WTC11 (cell line): ENCODE measurements at regions not wholly inside any gene's neighbourhood (a gene's known extent, or its start where the extent isn't known, plus 50 kb on each side); places are given as distances from the start of the nearest gene placed in this dataset.

Experiments used
- ATAC-seq: fragments of 200-7000 bp; cut with Tn5 transposase; 2 replicates; pipeline ENCODE4 v1.10.0; 2021; ENCODE audit warnings: mild to moderate bottlenecking, moderate library complexity
- CTCF ChIA-PET: fragments of 300-600 bp; sonication (Branson Sonifier 250); formaldehyde crosslinking; loops from one replicate; lab custom pipeline; 2021; ENCODE audit warnings: antibody characterized with exemption; lab: Charles Lee
- POLR2A ChIA-PET: fragments of 350-600 bp; sonication (Branson Sonifier 250); formaldehyde crosslinking; loops from one replicate; lab custom pipeline; 2021; ENCODE audit warnings: antibody characterized with exemption; lab: Charles Lee
- DNase-seq: peaks from one replicate; pipeline ENCODE4 v3.0.0; 2021; ENCODE audit warnings: low spot score
- H3K27ac Mint-ChIP-seq: 2 replicates; pipeline ENCODE4 v1.8.0; 2021; ENCODE audit warnings: mixed read lengths
- H3K27me3 Mint-ChIP-seq: 2 replicates; pipeline ENCODE4 v1.8.0; 2021; ENCODE audit warnings: low read depth, mild to moderate bottlenecking, moderate library complexity, mixed read lengths
- H3K36me3 Mint-ChIP-seq: 2 replicates; pipeline ENCODE4 v1.8.0; 2021; ENCODE audit warnings: mixed read lengths
- H3K4me1 Mint-ChIP-seq: 2 replicates; pipeline ENCODE4 v1.8.0; 2022; ENCODE audit warnings: mixed read lengths
- H3K4me3 Mint-ChIP-seq: 2 replicates; pipeline ENCODE4 v1.8.0; 2021; ENCODE audit warnings: mild to moderate bottlenecking, moderate library complexity, mixed read lengths
- H3K9me3 Mint-ChIP-seq: 2 replicates; pipeline ENCODE4 v1.8.0; 2021; ENCODE audit warnings: mixed read lengths
- ESRRA ChIP-seq: sonication (generic); formaldehyde crosslinking; IDR thresholded peaks from 2 replicates; pipeline ENCODE4 v1.8.1; 2022; ENCODE audit warnings: mild to moderate bottlenecking, missing genetic modification reagents, borderline replicate concordance
- GTF2I ChIP-seq: fragments of 250-450 bp; sonication (Bioruptor Pico); conservative IDR thresholded peaks from 2 replicates; pipeline ENCODE4 v1.4.0; 2021; ENCODE audit warnings: mild to moderate bottlenecking
- KAT7 ChIP-seq: sonication (generic); formaldehyde crosslinking; IDR thresholded peaks from 2 replicates; pipeline ENCODE4 v1.8.1; 2023; ENCODE audit warnings: missing genetic modification reagents, mild to moderate bottlenecking, borderline replicate concordance
- NFATC4 ChIP-seq: fragments of 250-450 bp; sonication (Bioruptor Pico); IDR thresholded peaks from 2 replicates; pipeline ENCODE4 v1.9.0; 2021; ENCODE audit warnings: mild to moderate bottlenecking
- NFYB ChIP-seq: sonication (generic); formaldehyde crosslinking; conservative IDR thresholded peaks from 2 replicates; pipeline ENCODE4 v1.8.0; 2022; ENCODE audit warnings: low read depth, missing genetic modification reagents
- SMAD4 ChIP-seq: sonication (generic); formaldehyde crosslinking; IDR thresholded peaks from 2 replicates; pipeline ENCODE4 v1.8.0; 2022; ENCODE audit warnings: mild to moderate bottlenecking, missing genetic modification reagents
- ZNF263 ChIP-seq: sonication (generic); formaldehyde crosslinking; IDR thresholded peaks from 2 replicates; pipeline ENCODE4 v1.8.1; 2022; ENCODE audit warnings: low read depth, mild to moderate bottlenecking, moderate library complexity, missing genetic modification reagents
- ZNF396 ChIP-seq: fragments of 250-450 bp; sonication (Bioruptor Pico); IDR thresholded peaks from 2 replicates; pipeline ENCODE4 v1.8.0; 2021; ENCODE audit warnings: mild to moderate bottlenecking, moderate library complexity, borderline replicate concordance
- ZNF416 ChIP-seq: fragments of 250-450 bp; sonication (Bioruptor Pico); IDR thresholded peaks from 2 replicates; pipeline ENCODE4 v1.9.0; 2021; ENCODE audit warnings: mild to moderate bottlenecking, inconsistent platforms
- TF ChIP-seq, protein P1 (sequence below): fragments of 250-450 bp; sonication (Bioruptor Pico); IDR thresholded peaks from 2 replicates; pipeline ENCODE4 v1.9.0; 2021; ENCODE audit warnings: moderate library complexity, mild to moderate bottlenecking, inconsistent platforms, borderline replicate concordance
- TF ChIP-seq, protein P2 (sequence below): fragments of 250-450 bp; sonication (Bioruptor Pico); IDR thresholded peaks from 2 replicates; pipeline ENCODE4 v1.9.0; 2021; ENCODE audit warnings: mild to moderate bottlenecking
- TF ChIP-seq, protein P3 (sequence below): sonication (generic); formaldehyde crosslinking; IDR thresholded peaks from 2 replicates; pipeline ENCODE4 v1.8.0; 2022; ENCODE audit warnings: missing genetic modification reagents
- TF ChIP-seq, protein P4 (sequence below): fragments of 250-450 bp; sonication (Bioruptor Pico); IDR thresholded peaks from 2 replicates; pipeline ENCODE4 v1.9.0; 2021; ENCODE audit warnings: mild to moderate bottlenecking
- TF ChIP-seq, protein P5 (sequence below): fragments of 200-600 bp; IDR thresholded peaks from 2 replicates; pipeline ENCODE4 v1.8.0; 2022; ENCODE audit warnings: antibody characterized with exemption
- TF ChIP-seq, protein P6 (sequence below): sonication (generic); formaldehyde crosslinking; IDR thresholded peaks from 2 replicates; pipeline ENCODE4 v1.8.0; 2022; ENCODE audit warnings: mild to moderate bottlenecking, missing genetic modification reagents

DNA sequence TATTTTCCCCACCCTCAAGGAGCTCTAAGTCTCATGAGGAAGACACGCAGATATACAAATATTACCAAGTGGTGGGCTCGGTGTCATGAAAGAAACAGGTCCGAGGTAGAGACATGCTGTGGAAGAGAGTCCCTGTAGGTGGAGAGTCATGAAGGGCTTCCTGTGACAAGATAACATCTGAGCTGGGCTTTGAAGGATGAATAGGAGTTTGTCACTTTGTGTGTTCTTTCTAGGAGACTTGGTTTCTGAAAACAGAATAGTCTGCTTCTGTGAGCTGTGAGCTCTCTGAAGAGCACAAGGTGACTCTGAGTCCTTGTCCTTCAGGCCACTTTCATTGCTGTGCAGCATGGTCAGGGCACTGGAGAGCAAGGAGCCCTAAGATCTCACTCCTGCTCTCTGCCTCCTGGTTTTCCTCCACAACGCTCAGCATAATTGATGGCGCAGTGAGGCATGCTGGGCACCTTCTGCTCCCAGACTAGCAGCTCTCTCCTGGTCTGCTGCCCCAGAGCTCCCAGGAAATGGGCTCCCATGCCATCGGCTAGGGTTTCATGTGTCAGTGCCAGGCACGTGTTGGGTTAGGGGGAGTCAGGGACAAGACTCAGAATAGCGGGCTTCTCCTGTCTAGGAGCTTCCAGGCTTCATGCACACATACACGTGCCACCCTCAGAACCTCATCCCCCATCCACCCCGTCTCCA lies 209.9 kb upstream of the CSF3R start (continued):
- TF ChIP-seq NFYB (CRISPR knock-in tag): no peak
- no peak for TF ChIP-seq ZNF396 (CRISPR knock-in tag)
- TF ChIP-seq ZNF263 (CRISPR knock-in tag): no peak

DNA sequence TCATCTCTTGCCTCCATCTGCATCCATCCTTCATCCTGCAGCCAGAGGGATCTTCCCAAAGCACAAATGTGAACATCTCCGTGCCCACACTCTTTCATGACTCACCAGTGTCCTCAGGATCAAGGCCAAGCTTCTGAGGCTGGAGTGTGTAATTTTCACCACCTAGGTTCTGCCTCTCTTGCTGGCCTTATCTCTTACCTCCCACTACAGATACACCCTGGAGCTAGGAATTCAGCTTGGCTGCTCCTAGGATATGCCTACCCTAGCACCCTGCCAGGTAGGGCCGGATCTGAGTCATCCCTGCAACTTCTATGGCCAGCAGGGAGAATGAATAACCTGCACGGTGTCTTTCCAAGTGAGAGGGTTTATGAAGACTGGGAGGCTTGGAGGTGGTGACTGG lies 208.7 kb upstream of the CSF3R start:
- no peak for ATAC-seq

DNA sequence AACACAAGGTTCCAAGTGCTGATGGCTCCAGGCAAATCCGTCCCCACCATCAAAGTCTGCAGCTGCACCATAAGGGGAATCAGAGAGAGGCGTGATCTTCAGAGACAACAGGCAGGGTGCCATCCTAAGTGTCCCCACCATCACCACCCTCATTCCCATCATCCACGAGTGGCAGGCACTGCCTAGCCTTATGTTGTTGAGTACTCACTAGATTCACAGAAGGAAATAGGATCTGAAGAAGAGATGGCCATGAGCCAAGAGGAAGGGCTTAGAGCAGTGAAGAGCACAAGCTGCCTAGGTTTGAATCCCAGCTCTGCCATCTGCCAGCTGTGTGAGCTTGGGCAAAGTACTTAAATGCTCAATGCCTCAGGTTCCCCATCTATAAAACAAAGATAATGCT lies 207.3 kb upstream of the CSF3R start:
- ChIA-PET CTCF (interaction anchor here (0.9 to 1.0 kb wide), 2 partner anchors 152 to 339 kb away, joined by 3 read pairs; no protein-coding TSS in a partner anchor), POLR2A (no interaction called here)
- no peak overlapping the region for H3K4me3 Mint-ChIP-seq
- no peaks in the 10 kb centered on the region for H3K36me3 Mint-ChIP-seq
- H3K4me1 Mint-ChIP-seq: no peaks in the 10 kb centered on the region
- H3K27ac Mint-ChIP-seq: no peak overlapping the region
- TF ChIP-seq, protein P1, sequence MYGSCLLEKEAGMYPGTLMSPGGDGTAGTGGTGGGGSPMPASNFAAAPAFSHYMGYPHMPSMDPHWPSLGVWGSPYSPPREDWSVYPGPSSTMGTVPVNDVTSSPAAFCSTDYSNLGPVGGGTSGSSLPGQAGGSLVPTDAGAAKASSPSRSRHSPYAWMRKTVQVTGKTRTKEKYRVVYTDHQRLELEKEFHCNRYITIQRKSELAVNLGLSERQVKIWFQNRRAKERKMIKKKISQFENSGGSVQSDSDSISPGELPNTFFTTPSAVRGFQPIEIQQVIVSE (CRISPR knock-in tag): no peak
- TF ChIP-seq, protein P2, sequence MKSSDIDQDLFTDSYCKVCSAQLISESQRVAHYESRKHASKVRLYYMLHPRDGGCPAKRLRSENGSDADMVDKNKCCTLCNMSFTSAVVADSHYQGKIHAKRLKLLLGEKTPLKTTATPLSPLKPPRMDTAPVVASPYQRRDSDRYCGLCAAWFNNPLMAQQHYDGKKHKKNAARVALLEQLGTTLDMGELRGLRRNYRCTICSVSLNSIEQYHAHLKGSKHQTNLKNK (CRISPR knock-in tag): no peak
- TF ChIP-seq NFATC4 (CRISPR knock-in tag): no peak
- TF ChIP-seq KAT7: no peak
- TF ChIP-seq, protein P3, sequence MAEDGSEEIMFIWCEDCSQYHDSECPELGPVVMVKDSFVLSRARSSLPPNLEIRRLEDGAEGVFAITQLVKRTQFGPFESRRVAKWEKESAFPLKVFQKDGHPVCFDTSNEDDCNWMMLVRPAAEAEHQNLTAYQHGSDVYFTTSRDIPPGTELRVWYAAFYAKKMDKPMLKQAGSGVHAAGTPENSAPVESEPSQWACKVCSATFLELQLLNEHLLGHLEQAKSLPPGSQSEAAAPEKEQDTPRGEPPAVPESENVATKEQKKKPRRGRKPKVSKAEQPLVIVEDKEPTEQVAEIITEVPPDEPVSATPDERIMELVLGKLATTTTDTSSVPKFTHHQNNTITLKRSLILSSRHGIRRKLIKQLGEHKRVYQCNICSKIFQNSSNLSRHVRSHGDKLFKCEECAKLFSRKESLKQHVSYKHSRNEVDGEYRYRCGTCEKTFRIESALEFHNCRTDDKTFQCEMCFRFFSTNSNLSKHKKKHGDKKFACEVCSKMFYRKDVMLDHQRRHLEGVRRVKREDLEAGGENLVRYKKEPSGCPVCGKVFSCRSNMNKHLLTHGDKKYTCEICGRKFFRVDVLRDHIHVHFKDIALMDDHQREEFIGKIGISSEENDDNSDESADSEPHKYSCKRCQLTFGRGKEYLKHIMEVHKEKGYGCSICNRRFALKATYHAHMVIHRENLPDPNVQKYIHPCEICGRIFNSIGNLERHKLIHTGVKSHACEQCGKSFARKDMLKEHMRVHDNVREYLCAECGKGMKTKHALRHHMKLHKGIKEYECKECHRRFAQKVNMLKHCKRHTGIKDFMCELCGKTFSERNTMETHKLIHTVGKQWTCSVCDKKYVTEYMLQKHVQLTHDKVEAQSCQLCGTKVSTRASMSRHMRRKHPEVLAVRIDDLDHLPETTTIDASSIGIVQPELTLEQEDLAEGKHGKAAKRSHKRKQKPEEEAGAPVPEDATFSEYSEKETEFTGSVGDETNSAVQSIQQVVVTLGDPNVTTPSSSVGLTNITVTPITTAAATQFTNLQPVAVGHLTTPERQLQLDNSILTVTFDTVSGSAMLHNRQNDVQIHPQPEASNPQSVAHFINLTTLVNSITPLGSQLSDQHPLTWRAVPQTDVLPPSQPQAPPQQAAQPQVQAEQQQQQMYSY (CRISPR knock-in tag): no peak
- TF ChIP-seq SMAD4 (CRISPR knock-in tag): no peak
- TF ChIP-seq, protein P4, sequence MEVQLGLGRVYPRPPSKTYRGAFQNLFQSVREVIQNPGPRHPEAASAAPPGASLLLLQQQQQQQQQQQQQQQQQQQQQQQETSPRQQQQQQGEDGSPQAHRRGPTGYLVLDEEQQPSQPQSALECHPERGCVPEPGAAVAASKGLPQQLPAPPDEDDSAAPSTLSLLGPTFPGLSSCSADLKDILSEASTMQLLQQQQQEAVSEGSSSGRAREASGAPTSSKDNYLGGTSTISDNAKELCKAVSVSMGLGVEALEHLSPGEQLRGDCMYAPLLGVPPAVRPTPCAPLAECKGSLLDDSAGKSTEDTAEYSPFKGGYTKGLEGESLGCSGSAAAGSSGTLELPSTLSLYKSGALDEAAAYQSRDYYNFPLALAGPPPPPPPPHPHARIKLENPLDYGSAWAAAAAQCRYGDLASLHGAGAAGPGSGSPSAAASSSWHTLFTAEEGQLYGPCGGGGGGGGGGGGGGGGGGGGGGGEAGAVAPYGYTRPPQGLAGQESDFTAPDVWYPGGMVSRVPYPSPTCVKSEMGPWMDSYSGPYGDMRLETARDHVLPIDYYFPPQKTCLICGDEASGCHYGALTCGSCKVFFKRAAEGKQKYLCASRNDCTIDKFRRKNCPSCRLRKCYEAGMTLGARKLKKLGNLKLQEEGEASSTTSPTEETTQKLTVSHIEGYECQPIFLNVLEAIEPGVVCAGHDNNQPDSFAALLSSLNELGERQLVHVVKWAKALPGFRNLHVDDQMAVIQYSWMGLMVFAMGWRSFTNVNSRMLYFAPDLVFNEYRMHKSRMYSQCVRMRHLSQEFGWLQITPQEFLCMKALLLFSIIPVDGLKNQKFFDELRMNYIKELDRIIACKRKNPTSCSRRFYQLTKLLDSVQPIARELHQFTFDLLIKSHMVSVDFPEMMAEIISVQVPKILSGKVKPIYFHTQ (CRISPR knock-in tag): no peak
- no peak for TF ChIP-seq ZNF416
- TF ChIP-seq ESRRA (CRISPR knock-in tag): no peak
- DNase-seq (no peak), ATAC-seq (no peak)
- peaks cover 7% of the 10 kb centered on the region for H3K27me3 Mint-ChIP-seq
- H3K9me3 Mint-ChIP-seq: no peaks in the 10 kb centered on the region

More for the DNA sequence above, 208.7 kb upstream of the CSF3R start:
- no peaks in the 10 kb centered on the region for H3K4me1 Mint-ChIP-seq
- H3K36me3 Mint-ChIP-seq: no peaks in the 10 kb centered on the region
- H3K4me3 Mint-ChIP-seq: no peak overlapping the region
- POLR2A ChIA-PET: no interaction called here
- H3K27ac Mint-ChIP-seq: no peak overlapping the region
- TF ChIP-seq, protein P5, sequence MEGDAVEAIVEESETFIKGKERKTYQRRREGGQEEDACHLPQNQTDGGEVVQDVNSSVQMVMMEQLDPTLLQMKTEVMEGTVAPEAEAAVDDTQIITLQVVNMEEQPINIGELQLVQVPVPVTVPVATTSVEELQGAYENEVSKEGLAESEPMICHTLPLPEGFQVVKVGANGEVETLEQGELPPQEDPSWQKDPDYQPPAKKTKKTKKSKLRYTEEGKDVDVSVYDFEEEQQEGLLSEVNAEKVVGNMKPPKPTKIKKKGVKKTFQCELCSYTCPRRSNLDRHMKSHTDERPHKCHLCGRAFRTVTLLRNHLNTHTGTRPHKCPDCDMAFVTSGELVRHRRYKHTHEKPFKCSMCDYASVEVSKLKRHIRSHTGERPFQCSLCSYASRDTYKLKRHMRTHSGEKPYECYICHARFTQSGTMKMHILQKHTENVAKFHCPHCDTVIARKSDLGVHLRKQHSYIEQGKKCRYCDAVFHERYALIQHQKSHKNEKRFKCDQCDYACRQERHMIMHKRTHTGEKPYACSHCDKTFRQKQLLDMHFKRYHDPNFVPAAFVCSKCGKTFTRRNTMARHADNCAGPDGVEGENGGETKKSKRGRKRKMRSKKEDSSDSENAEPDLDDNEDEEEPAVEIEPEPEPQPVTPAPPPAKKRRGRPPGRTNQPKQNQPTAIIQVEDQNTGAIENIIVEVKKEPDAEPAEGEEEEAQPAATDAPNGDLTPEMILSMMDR: no peak
- TF ChIP-seq GTF2I: no peak
- TF ChIP-seq, protein P6, sequence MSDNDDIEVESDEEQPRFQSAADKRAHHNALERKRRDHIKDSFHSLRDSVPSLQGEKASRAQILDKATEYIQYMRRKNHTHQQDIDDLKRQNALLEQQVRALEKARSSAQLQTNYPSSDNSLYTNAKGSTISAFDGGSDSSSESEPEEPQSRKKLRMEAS (CRISPR knock-in tag): no peak
- no peaks in the 10 kb centered on the region for H3K9me3 Mint-ChIP-seq
- DNase-seq: no peak
- CTCF ChIA-PET: interaction anchor here (0.5 kb wide), 1 partner anchor 283 kb away, joined by 3 read pairs; no protein-coding TSS in a partner anchor
- H3K27me3 Mint-ChIP-seq: peaks cover 9% of the 10 kb centered on the region
